ENCODE measurements at regions not wholly inside any gene's neighbourhood (a gene's known extent, or its start where the extent isn't known, plus 50 kb on each side); places are given as distances from the start of the nearest gene placed in this dataset.

DNA sequence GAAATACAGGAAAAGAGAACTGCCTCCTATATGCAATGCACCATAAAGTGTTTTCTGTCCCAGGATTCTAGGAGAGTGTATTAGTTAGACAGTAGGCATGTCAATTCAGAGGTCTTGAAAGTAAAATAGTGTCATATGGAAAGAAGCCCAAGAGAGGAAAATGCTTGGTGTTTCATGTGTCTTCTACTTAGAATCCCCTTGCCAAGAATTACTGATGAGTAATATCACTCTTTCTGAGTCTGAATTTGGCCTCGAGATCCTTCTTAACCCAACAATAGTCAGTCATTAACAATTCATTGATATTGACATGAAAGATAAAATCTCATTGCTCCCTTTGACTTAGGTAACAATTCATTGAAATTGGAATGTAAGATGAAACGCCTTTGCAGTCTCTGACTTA, 972.2 kb downstream of the TTLL7 start:
- no peak for TF ChIP-seq POLR2A (IDR thresholded peaks at IDR 0.05)
- TF ChIP-seq, protein P1, sequence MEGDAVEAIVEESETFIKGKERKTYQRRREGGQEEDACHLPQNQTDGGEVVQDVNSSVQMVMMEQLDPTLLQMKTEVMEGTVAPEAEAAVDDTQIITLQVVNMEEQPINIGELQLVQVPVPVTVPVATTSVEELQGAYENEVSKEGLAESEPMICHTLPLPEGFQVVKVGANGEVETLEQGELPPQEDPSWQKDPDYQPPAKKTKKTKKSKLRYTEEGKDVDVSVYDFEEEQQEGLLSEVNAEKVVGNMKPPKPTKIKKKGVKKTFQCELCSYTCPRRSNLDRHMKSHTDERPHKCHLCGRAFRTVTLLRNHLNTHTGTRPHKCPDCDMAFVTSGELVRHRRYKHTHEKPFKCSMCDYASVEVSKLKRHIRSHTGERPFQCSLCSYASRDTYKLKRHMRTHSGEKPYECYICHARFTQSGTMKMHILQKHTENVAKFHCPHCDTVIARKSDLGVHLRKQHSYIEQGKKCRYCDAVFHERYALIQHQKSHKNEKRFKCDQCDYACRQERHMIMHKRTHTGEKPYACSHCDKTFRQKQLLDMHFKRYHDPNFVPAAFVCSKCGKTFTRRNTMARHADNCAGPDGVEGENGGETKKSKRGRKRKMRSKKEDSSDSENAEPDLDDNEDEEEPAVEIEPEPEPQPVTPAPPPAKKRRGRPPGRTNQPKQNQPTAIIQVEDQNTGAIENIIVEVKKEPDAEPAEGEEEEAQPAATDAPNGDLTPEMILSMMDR (IDR thresholded peaks at IDR 0.05), result no peak
- WGBS, 2 donors, result 25 to 43% methylated on average over 2 of the region's 2 CpGs
- intact Hi-C loops (cut with DNase I), result no loop called here
- Histone ChIP-seq H3K27me3 (no peaks in the 10 kb centered on the region), H3K36me3 (no peaks in the 10 kb centered on the region), H3K4me3 (no peak overlapping the region), H3K27ac (no peak overlapping the region), H3K4me1 (peaks cover 0 to 4% (median 0%) of the 10 kb centered on the region in 3 donors), H3K9me3 (no peaks in the 10 kb centered on the region)
- DNase-seq, result no peak

DNA sequence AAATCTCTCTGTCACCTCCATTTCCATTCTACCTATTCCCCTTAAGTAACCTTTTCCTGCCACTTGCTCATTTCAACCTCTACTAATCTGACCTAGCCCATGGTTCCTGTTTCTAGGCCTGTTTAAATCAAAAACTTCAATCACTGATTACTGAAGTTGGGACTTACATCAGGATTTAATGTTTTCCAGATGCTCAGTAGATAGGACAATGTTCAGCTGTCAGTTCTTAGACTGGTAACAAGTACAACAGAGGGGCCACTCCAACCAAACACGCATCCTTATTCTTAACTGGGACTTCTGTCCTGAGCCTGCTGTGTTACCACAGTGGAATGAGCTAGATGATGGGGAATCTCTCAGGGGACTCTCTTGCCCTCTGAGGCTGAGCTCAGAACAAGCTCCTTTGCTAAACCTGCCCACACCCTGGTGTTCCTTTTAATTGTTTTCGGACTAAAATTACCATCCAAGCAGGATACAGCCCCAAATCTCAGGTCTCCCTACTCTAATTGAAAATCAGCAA, 974.6 kb downstream of the TTLL7 start:
- no peak for DNase-seq
- peak overlapping the region in 1 of 4 donors; percentile 14 for H3K27ac ChIP-seq
- no peaks in the 10 kb centered on the region for H3K36me3 ChIP-seq
- peaks cover 0 to 4% (median 0%) of the 10 kb centered on the region in 3 donors for H3K4me1 ChIP-seq
- intact Hi-C loops (cut with DNase I), result no loop called here
- H3K9me3 ChIP-seq, result peaks cover 0 to 14% (median 0%) of the 10 kb centered on the region in 3 donors
- no peaks in the 10 kb centered on the region for H3K27me3 ChIP-seq
- TF ChIP-seq POLR2A (IDR thresholded peaks at IDR 0.05), result no peak
- TF ChIP-seq, protein P1 (IDR thresholded peaks at IDR 0.05), result no peak
- no peak overlapping the region for H3K4me3 ChIP-seq
- 83 to 94% methylated on average over 2 of the region's 2 CpGs for WGBS, 2 donors

DNA sequence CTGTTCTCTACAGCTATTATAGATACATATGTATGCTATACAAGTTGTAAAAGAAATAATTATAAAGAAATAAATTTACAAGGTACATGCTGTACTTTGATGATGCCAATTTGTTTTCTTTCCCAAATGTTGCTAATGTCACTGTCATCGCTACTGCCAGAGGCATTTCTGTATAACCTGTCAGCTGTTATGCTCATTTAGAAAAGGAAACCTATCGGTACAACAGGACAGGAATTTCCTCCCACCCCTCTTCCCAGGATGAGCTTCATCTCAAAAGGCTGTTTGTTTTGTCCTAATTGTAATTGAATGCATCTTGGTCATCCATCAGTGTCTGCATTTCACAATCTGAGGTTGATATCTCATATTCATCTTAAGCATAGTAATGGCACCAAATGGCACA, 975.7 kb downstream of the TTLL7 start:
- H3K36me3 ChIP-seq, result no peaks in the 10 kb centered on the region
- no peak overlapping the region for H3K4me3 ChIP-seq
- peaks cover 0 to 4% (median 0%) of the 10 kb centered on the region in 3 donors for H3K4me1 ChIP-seq
- 61 to 82% methylated on average over 2 of the region's 2 CpGs for WGBS, 2 donors
- no peak for DNase-seq
- TF ChIP-seq POLR2A (IDR thresholded peaks at IDR 0.05), result no peak
- TF ChIP-seq, protein P1 (IDR thresholded peaks at IDR 0.05), result no peak
- H3K27ac ChIP-seq, result no peak overlapping the region
- intact Hi-C loops (cut with DNase I), result no loop called here
- H3K27me3 ChIP-seq, result no peaks in the 10 kb centered on the region
- peaks cover 0 to 14% (median 0%) of the 10 kb centered on the region in 3 donors for H3K9me3 ChIP-seq

DNA sequence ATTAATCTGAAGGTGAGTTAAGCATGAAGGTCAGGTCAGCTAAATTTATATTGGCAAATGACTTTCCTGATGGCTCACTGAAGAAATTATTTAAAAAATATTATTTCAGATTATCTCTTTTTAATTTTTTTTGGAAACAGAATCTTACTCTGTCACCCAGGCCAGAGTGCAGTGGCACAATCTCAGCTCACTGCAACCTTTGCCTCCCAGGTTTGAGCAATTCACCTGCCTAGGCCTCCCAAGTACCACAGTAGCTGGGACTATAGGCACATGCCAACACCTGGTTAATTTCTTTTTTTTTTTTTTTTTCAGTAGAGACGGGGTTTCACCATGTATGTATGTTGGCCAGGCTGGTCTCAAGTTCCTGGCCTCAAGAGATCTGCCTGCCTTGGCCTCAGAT, 976.7 kb downstream of the TTLL7 start:
- Histone ChIP-seq H3K27me3 (no peaks in the 10 kb centered on the region), H3K9me3 (peaks cover 0 to 14% (median 0%) of the 10 kb centered on the region in 3 donors), H3K4me1 (peaks cover 0 to 9% (median 0%) of the 10 kb centered on the region in 3 donors), H3K4me3 (no peak overlapping the region), H3K36me3 (no peaks in the 10 kb centered on the region), H3K27ac (no peak overlapping the region)
- WGBS, 2 donors, result 83 to 89% methylated on average over 1 of the region's 1 CpG
- no peak for DNase-seq
- no peak for TF ChIP-seq POLR2A (IDR thresholded peaks at IDR 0.05)
- TF ChIP-seq, protein P1 (IDR thresholded peaks at IDR 0.05), result no peak
- intact Hi-C loops (cut with DNase I), result no loop called here

DNA sequence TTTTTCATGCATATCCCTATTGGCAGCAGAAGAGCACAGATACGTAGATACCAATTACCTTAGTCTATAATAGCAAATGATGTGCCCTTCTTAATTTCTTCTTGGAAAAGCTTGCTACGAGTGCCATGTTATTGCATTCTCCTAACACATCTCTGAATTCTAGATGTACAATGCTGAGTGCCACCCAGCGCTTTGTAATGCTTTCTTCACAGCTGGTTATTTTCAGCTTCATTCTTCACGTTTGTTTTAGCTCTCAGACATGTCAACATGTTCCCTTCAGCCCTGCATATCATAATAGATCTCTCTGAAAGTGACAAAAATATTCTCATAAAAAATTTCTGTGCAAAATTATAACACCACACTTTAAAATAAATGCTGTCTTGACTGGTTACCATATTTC, 981.2 kb downstream of the TTLL7 start:
- intact Hi-C loops (cut with DNase I), result no loop called here
- no peak overlapping the region for H3K4me3 ChIP-seq
- H3K4me1 ChIP-seq, result peaks cover 0 to 6% (median 0%) of the 10 kb centered on the region in 3 donors
- H3K27me3 ChIP-seq, result no peaks in the 10 kb centered on the region
- H3K9me3 ChIP-seq, result peaks cover 0 to 14% (median 0%) of the 10 kb centered on the region in 3 donors
- TF ChIP-seq POLR2A (IDR thresholded peaks at IDR 0.05), result no peak
- TF ChIP-seq, protein P1 (IDR thresholded peaks at IDR 0.05), result no peak
- H3K36me3 ChIP-seq, result no peaks in the 10 kb centered on the region
- WGBS, 2 donors, result 41 to 51% methylated on average over 4 of the region's 4 CpGs
- no peak for DNase-seq
- H3K27ac ChIP-seq, result no peak overlapping the region
